ENCODE measurements at regions not wholly inside any gene's neighbourhood (a gene's known extent, or its start where the extent isn't known, plus 50 kb on each side); places are given as distances from the start of the nearest gene placed in this dataset.
A peak's percentile ranks its signal among the peaks of the same experiment; 100 is the strongest.

GRCh38 chr9:121598965-121599871 lies 52.2 kb upstream of the DAB2IP start:
- DNase-seq (ENCODE audit: low spot score) = peak; percentile 90
- peak; percentile 13 for FAIRE-seq

- FAIRE-seq (no peak), DNase-seq (ENCODE audit: low spot score) (no peak)
These were observed 51.4 kb upstream of the DAB2IP start for GRCh38 chr9:121599872-121600585.

GRCh38 chr9:121601194-121601593 lies 50.2 kb upstream of the DAB2IP start:
- no peak for DNase-seq (ENCODE audit: low spot score)
- no peak for FAIRE-seq

Measured in urothelium cell line (cell line).